ENCODE measurements at regions not wholly inside any gene's neighbourhood (a gene's known extent, or its start where the extent isn't known, plus 50 kb on each side); places are given as distances from the start of the nearest gene placed in this dataset.
A peak's percentile ranks its signal among the peaks of the same experiment; 100 is the strongest.

DNA sequence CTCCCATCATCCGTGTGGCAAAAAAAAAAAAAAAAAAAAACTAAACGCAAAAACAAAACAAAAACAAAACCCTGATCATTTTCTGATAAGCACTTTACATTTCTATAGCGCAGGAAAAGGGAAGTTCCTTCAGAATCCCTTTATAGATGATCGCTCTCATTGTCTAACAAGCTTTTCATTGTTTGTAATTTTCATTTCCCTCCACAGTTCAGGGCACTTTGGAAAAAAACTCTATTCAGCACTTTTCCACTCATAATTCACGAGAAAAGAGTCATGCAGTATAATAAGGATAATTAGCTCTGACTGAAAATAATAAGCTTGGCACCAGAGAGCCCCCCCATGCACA is 89.4 kb upstream of the ATXN1 start:
- H3K27me3 ChIP-seq (ENCODE audit: insufficient read depth), result no peaks in the 10 kb centered on the region
- Mint-ChIP-seq H3K4me1 (peaks cover 14% of the 10 kb centered on the region; the same call in 2 of the 3 replicates), H3K27me3 (ENCODE audit: insufficient read depth, low read depth, poor library complexity) (no peaks in the 10 kb centered on the region), H3K27ac (peak overlapping the region; percentile 17; the same call in 1 of the 2 replicates), H3K4me3 (no peak overlapping the region), H3K9me3 (no peaks in the 10 kb centered on the region), H3K36me3 (ENCODE audit: low read depth) (no peaks in the 10 kb centered on the region)
- no peak overlapping the region for H2AFZ ChIP-seq
- TF ChIP-seq EZH2 (IDR thresholded peaks at IDR 0.05; ENCODE audit: low read depth, unreplicated experiment) (no peak), NANOG (IDR thresholded peaks at IDR 0.05; ENCODE audit: borderline replicate concordance) (no peak), ZNF331 (CRISPR knock-in tag; IDR thresholded peaks at IDR 0.05; ENCODE audit: low read depth) (no peak), ZNF114 (CRISPR knock-in tag; IDR thresholded peaks at IDR 0.05) (no peak), JUNB (IDR thresholded peaks at IDR 0.05; ENCODE audit: unreplicated experiment) (no peak), STAT1 (IDR thresholded peaks at IDR 0.05; ENCODE audit: unreplicated experiment) (no peak), POLR2AphosphoS5 (IDR thresholded peaks at IDR 0.05; ENCODE audit: low read depth) (no peak), EZH2phosphoT487 (IDR thresholded peaks at IDR 0.05; ENCODE audit: unreplicated experiment) (no peak), CREB1 (CRISPR knock-in tag; IDR thresholded peaks at IDR 0.05; ENCODE audit: low read depth) (no peak)
- TF ChIP-seq, protein P1, sequence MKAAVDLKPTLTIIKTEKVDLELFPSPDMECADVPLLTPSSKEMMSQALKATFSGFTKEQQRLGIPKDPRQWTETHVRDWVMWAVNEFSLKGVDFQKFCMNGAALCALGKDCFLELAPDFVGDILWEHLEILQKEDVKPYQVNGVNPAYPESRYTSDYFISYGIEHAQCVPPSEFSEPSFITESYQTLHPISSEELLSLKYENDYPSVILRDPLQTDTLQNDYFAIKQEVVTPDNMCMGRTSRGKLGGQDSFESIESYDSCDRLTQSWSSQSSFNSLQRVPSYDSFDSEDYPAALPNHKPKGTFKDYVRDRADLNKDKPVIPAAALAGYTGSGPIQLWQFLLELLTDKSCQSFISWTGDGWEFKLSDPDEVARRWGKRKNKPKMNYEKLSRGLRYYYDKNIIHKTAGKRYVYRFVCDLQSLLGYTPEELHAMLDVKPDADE (IDR thresholded peaks at IDR 0.05), result no peak
- TF ChIP-seq, protein P2, sequence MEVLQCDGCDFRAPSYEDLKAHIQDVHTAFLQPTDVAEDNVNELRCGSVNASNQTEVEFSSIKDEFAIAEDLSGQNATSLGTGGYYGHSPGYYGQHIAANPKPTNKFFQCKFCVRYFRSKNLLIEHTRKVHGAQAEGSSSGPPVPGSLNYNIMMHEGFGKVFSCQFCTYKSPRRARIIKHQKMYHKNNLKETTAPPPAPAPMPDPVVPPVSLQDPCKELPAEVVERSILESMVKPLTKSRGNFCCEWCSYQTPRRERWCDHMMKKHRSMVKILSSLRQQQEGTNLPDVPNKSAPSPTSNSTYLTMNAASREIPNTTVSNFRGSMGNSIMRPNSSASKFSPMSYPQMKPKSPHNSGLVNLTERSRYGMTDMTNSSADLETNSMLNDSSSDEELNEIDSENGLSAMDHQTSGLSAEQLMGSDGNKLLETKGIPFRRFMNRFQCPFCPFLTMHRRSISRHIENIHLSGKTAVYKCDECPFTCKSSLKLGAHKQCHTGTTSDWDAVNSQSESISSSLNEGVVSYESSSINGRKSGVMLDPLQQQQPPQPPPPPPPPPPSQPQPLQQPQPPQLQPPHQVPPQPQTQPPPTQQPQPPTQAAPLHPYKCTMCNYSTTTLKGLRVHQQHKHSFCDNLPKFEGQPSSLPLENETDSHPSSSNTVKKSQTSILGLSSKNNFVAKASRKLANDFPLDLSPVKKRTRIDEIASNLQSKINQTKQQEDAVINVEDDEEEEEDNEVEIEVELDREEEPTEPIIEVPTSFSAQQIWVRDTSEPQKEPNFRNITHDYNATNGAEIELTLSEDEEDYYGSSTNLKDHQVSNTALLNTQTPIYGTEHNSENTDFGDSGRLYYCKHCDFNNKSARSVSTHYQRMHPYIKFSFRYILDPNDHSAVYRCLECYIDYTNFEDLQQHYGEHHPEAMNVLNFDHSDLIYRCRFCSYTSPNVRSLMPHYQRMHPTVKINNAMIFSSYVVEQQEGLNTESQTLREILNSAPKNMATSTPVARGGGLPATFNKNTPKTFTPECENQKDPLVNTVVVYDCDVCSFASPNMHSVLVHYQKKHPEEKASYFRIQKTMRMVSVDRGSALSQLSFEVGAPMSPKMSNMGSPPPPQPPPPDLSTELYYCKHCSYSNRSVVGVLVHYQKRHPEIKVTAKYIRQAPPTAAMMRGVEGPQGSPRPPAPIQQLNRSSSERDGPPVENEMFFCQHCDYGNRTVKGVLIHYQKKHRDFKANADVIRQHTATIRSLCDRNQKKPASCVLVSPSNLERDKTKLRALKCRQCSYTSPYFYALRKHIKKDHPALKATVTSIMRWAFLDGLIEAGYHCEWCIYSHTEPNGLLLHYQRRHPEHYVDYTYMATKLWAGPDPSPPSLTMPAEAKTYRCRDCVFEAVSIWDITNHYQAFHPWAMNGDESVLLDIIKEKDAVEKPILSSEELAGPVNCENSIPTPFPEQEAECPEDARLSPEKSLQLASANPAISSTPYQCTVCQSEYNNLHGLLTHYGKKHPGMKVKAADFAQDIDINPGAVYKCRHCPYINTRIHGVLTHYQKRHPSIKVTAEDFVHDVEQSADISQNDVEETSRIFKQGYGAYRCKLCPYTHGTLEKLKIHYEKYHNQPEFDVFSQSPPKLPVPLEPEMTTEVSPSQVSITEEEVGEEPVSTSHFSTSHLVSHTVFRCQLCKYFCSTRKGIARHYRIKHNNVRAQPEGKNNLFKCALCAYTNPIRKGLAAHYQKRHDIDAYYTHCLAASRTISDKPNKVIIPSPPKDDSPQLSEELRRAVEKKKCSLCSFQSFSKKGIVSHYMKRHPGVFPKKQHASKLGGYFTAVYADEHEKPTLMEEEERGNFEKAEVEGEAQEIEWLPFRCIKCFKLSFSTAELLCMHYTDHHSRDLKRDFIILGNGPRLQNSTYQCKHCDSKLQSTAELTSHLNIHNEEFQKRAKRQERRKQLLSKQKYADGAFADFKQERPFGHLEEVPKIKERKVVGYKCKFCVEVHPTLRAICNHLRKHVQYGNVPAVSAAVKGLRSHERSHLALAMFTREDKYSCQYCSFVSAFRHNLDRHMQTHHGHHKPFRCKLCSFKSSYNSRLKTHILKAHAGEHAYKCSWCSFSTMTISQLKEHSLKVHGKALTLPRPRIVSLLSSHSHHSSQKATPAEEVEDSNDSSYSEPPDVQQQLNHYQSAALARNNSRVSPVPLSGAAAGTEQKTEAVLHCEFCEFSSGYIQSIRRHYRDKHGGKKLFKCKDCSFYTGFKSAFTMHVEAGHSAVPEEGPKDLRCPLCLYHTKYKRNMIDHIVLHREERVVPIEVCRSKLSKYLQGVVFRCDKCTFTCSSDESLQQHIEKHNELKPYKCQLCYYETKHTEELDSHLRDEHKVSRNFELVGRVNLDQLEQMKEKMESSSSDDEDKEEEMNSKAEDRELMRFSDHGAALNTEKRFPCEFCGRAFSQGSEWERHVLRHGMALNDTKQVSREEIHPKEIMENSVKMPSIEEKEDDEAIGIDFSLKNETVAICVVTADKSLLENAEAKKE (CRISPR knock-in tag; IDR thresholded peaks at IDR 0.05), result no peak
- TF ChIP-seq, protein P3, sequence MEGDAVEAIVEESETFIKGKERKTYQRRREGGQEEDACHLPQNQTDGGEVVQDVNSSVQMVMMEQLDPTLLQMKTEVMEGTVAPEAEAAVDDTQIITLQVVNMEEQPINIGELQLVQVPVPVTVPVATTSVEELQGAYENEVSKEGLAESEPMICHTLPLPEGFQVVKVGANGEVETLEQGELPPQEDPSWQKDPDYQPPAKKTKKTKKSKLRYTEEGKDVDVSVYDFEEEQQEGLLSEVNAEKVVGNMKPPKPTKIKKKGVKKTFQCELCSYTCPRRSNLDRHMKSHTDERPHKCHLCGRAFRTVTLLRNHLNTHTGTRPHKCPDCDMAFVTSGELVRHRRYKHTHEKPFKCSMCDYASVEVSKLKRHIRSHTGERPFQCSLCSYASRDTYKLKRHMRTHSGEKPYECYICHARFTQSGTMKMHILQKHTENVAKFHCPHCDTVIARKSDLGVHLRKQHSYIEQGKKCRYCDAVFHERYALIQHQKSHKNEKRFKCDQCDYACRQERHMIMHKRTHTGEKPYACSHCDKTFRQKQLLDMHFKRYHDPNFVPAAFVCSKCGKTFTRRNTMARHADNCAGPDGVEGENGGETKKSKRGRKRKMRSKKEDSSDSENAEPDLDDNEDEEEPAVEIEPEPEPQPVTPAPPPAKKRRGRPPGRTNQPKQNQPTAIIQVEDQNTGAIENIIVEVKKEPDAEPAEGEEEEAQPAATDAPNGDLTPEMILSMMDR (conservative IDR thresholded peaks at IDR 0.05; ENCODE audit: low read depth in 2 of 2), result no peak
- TF ChIP-seq, protein P4, sequence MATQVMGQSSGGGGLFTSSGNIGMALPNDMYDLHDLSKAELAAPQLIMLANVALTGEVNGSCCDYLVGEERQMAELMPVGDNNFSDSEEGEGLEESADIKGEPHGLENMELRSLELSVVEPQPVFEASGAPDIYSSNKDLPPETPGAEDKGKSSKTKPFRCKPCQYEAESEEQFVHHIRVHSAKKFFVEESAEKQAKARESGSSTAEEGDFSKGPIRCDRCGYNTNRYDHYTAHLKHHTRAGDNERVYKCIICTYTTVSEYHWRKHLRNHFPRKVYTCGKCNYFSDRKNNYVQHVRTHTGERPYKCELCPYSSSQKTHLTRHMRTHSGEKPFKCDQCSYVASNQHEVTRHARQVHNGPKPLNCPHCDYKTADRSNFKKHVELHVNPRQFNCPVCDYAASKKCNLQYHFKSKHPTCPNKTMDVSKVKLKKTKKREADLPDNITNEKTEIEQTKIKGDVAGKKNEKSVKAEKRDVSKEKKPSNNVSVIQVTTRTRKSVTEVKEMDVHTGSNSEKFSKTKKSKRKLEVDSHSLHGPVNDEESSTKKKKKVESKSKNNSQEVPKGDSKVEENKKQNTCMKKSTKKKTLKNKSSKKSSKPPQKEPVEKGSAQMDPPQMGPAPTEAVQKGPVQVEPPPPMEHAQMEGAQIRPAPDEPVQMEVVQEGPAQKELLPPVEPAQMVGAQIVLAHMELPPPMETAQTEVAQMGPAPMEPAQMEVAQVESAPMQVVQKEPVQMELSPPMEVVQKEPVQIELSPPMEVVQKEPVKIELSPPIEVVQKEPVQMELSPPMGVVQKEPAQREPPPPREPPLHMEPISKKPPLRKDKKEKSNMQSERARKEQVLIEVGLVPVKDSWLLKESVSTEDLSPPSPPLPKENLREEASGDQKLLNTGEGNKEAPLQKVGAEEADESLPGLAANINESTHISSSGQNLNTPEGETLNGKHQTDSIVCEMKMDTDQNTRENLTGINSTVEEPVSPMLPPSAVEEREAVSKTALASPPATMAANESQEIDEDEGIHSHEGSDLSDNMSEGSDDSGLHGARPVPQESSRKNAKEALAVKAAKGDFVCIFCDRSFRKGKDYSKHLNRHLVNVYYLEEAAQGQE (IDR thresholded peaks at IDR 0.05; ENCODE audit: unreplicated experiment), result no peak
- H3K36me3 ChIP-seq (ENCODE audit: insufficient read depth), result no peaks in the 10 kb centered on the region
- no peaks in the 10 kb centered on the region for H4K20me1 ChIP-seq (replicated peaks; ENCODE audit: insufficient read depth)
- peaks cover 5% of the 10 kb centered on the region; the same call in 1 of the 2 replicates for H3K9me2 ChIP-seq (ENCODE audit: insufficient read depth)
- H3K4me2 ChIP-seq, result no peak overlapping the region
- peaks cover 13% of the 10 kb centered on the region for H3K4me1 ChIP-seq (ENCODE audit: insufficient read depth)
- ATAC-seq, result no peak
- H3K27ac ChIP-seq (ENCODE audit: low read depth), result no peak overlapping the region
- no peak for DNase-seq (ENCODE audit: low spot score)
- no peaks in the 10 kb centered on the region for H3K79me2 ChIP-seq (replicated peaks; ENCODE audit: insufficient read depth)
- H3F3A ChIP-seq (replicated peaks; ENCODE audit: low read depth), result no peaks in the 10 kb centered on the region
- no peak overlapping the region for H3K4me3 ChIP-seq

Measured in GM23338 (cell line).